ENCODE measurements at regions not wholly inside any gene's neighbourhood (a gene's known extent, or its start where the extent isn't known, plus 50 kb on each side); places are given as distances from the start of the nearest gene placed in this dataset.

DNA sequence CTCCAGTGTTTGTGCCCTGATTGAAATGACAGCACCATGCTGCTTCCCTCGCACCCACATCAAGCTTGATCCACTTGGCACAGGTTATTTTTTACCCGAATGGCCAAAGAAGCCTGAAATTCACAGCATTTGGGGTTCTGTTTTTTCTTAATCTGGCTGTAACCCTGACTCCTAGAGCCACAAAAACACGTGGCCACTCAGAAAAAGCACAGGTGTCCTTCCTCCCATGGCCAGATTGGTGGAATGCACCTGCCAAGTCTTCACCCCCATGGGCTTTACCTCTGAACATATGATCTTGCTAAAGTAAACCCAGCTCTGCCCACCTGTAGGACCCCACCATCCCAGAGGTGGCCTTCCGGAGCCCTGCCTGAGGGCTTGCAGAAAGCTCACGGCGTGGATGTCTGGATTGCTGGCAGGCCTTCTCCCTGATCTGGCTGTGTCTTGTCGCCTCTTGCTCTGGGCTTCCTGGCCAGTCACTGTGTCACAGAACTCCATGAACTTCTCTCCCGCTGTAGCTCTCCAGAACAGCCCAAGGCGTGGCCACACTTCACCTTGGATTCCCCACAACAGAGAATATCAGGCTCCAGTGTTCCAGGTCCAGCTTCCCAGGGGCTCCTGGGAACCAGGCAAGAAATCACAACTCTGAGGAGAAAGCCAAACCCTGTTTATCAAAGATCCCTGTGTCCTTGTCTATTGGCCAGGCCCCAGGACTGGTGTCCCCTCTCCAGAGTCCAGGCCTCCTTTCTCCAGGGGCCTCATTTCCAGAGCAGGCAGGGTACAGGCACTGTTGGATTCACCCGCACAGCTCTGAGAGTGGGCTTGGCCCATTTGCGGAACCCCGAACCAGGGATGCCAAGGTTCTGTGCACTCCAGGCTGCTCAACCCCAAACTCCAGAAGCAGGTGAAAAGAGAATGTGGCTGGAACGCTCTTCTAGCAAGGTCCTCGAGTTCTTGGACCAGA, 272.5 kb downstream of the SYK start:
- intact Hi-C loops (cut with micrococcal nuclease; ENCODE audit: unreplicated experiment) = no loop called here
- Histone ChIP-seq H3K9me3 (ENCODE audit: low read depth, low read length, poor library complexity, severe bottlenecking) (no peaks in the 10 kb centered on the region), H3K4me1 (ENCODE audit: insufficient read depth, low read length, poor library complexity, severe bottlenecking) (no peaks in the 10 kb centered on the region), H3K27me3 (replicated peaks; ENCODE audit: insufficient read depth, low read depth, low read length, poor library complexity) (no peaks in the 10 kb centered on the region), H3K4me3 (ENCODE audit: low read depth, low read length, poor library complexity, severe bottlenecking) (no peak overlapping the region), H3K27ac (ENCODE audit: low read depth, low read length, poor library complexity, severe bottlenecking) (no peak overlapping the region), H3K36me3 (ENCODE audit: insufficient read depth, low read length, poor library complexity, severe bottlenecking) (no peaks in the 10 kb centered on the region)
- BruUV-seq (replicated peaks) = no TSS peak
- CTCF ChIA-PET = no interaction called here
- no peak for DNase-seq (ENCODE audit: low spot score)
- no peak for TF ChIP-seq EZH2 (IDR thresholded peaks at IDR 0.05; ENCODE audit: borderline replicate concordance, low read depth, low read length, poor library complexity, severe bottlenecking)
- TF ChIP-seq, protein P1, sequence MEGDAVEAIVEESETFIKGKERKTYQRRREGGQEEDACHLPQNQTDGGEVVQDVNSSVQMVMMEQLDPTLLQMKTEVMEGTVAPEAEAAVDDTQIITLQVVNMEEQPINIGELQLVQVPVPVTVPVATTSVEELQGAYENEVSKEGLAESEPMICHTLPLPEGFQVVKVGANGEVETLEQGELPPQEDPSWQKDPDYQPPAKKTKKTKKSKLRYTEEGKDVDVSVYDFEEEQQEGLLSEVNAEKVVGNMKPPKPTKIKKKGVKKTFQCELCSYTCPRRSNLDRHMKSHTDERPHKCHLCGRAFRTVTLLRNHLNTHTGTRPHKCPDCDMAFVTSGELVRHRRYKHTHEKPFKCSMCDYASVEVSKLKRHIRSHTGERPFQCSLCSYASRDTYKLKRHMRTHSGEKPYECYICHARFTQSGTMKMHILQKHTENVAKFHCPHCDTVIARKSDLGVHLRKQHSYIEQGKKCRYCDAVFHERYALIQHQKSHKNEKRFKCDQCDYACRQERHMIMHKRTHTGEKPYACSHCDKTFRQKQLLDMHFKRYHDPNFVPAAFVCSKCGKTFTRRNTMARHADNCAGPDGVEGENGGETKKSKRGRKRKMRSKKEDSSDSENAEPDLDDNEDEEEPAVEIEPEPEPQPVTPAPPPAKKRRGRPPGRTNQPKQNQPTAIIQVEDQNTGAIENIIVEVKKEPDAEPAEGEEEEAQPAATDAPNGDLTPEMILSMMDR (conservative IDR thresholded peaks at IDR 0.05; ENCODE audit: low read depth, low read length) = no peak
- POLR2A ChIA-PET (ENCODE audit: low non-redundant PET) = no interaction called here

DNA sequence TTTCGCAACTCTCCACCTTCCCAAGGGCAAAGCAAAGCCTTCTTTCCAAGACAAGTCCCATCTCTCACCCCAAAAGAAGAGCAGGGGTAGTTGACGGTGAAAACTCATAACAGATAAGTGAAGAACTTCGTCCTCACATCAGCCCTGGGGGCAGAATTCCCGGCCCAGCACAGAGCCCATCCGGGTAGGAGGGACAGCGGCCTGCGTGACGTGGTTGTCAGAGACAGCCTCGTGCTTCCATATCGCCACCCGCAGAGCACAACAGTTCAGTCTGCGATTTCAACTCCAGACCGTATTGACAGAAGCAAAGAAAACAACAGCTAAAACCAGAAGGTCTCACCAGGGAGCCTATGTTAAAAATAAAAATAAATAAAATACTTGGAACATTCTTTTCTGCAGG, 273.2 kb downstream of the SYK start:
- TF ChIP-seq, protein P1 (conservative IDR thresholded peaks at IDR 0.05; ENCODE audit: low read depth, low read length) = no peak
- no peak for TF ChIP-seq EZH2 (IDR thresholded peaks at IDR 0.05; ENCODE audit: borderline replicate concordance, low read depth, low read length, poor library complexity, severe bottlenecking)
- intact Hi-C loops (cut with micrococcal nuclease; ENCODE audit: unreplicated experiment) = no loop called here
- no peaks in the 10 kb centered on the region for H3K36me3 ChIP-seq (ENCODE audit: insufficient read depth, low read length, poor library complexity, severe bottlenecking)
- H3K4me3 ChIP-seq (ENCODE audit: low read depth, low read length, poor library complexity, severe bottlenecking) = no peak overlapping the region
- no peaks in the 10 kb centered on the region for H3K27me3 ChIP-seq (replicated peaks; ENCODE audit: insufficient read depth, low read depth, low read length, poor library complexity)
- no peaks in the 10 kb centered on the region for H3K9me3 ChIP-seq (ENCODE audit: low read depth, low read length, poor library complexity, severe bottlenecking)
- POLR2A ChIA-PET (ENCODE audit: low non-redundant PET) = no interaction called here
- no peak overlapping the region for H3K27ac ChIP-seq (ENCODE audit: low read depth, low read length, poor library complexity, severe bottlenecking)
- no peak for DNase-seq (ENCODE audit: low spot score)
- BruUV-seq (replicated peaks) = no TSS peak
- CTCF ChIA-PET = no interaction called here
- H3K4me1 ChIP-seq (ENCODE audit: insufficient read depth, low read length, poor library complexity, severe bottlenecking) = no peaks in the 10 kb centered on the region

DNA sequence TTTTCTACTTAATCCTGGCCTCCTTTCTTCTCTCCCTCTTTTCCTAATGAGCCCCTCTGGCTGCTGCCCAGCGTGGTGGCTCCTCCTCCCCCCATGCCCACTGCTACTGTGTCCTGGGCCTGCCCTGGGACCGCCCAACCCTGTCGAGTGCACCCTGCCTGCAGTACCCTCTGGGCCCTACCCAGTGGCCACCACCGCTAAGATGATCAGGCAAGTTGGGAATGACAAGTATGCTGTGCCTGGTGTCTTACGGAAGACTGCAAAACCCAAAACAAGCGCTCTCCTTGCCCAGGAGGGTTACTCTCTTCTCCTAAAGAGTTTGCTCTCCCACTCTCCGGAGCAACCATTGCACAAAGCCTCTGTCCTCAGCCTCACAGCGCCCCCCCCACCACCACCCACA, 273.7 kb downstream of the SYK start:
- Histone ChIP-seq H3K4me1 (ENCODE audit: insufficient read depth, low read length, poor library complexity, severe bottlenecking) (no peaks in the 10 kb centered on the region), H3K36me3 (ENCODE audit: insufficient read depth, low read length, poor library complexity, severe bottlenecking) (no peaks in the 10 kb centered on the region), H3K4me3 (ENCODE audit: low read depth, low read length, poor library complexity, severe bottlenecking) (no peak overlapping the region), H3K9me3 (ENCODE audit: low read depth, low read length, poor library complexity, severe bottlenecking) (no peaks in the 10 kb centered on the region), H3K27me3 (replicated peaks; ENCODE audit: insufficient read depth, low read depth, low read length, poor library complexity) (no peaks in the 10 kb centered on the region), H3K27ac (ENCODE audit: low read depth, low read length, poor library complexity, severe bottlenecking) (no peak overlapping the region)
- no peak for DNase-seq (ENCODE audit: low spot score)
- TF ChIP-seq EZH2 (IDR thresholded peaks at IDR 0.05; ENCODE audit: borderline replicate concordance, low read depth, low read length, poor library complexity, severe bottlenecking) = no peak
- TF ChIP-seq, protein P1 (conservative IDR thresholded peaks at IDR 0.05; ENCODE audit: low read depth, low read length) = no peak
- BruUV-seq (replicated peaks) = no TSS peak
- intact Hi-C loops (cut with micrococcal nuclease; ENCODE audit: unreplicated experiment) = no loop called here
- CTCF ChIA-PET = no interaction called here
- POLR2A ChIA-PET (ENCODE audit: low non-redundant PET) = no interaction called here
